Mesendoderm (in vitro differentiated cells): ENCODE measurements at regions not wholly inside any gene's neighbourhood (a gene's known extent, or its start where the extent isn't known, plus 50 kb on each side); places are given as distances from the start of the nearest gene placed in this dataset.

ENCODE experiments used
- DNase-seq: peaks from one replicate; pipeline ENCODE4 v3.0.0; 2013
- H2AK5ac ChIP-seq: 2 replicates; pipeline ENCODE4 v1.6.1; 2013; ENCODE audit warnings: low read length, inconsistent platforms
- H2BK120ac ChIP-seq: 2 replicates; pipeline ENCODE4 v1.6.1; 2013; ENCODE audit warnings: low read depth, mild to moderate bottlenecking, low read length, moderate library complexity, mixed read lengths
- H2BK15ac ChIP-seq: replicated peaks from 2 replicates; pipeline ENCODE4 v1.6.1; 2013; ENCODE audit warnings: low read depth, mild to moderate bottlenecking, moderate library complexity
- H2BK5ac ChIP-seq: 2 replicates; pipeline ENCODE4 v1.6.1; 2013; ENCODE audit warnings: low read length, inconsistent platforms
- H3K18ac ChIP-seq: 2 replicates; pipeline ENCODE4 v1.6.1; 2013; ENCODE audit warnings: mild to moderate bottlenecking, low read length, mixed read lengths
- H3K23ac ChIP-seq: one replicate; pipeline ENCODE4 v1.6.1; 2013; ENCODE audit warnings: low read length
- H3K27ac ChIP-seq: 2 replicates; pipeline ENCODE4 v1.5.1; 2013; ENCODE audit warnings: low read depth, mild to moderate bottlenecking, inconsistent platforms, low read length, moderate library complexity
- H3K27me3 ChIP-seq: 2 replicates; pipeline ENCODE4 v1.6.1; 2013; ENCODE audit warnings: low read length, control low read depth, mild to moderate bottlenecking, inconsistent platforms; ENCODE audit not compliant: insufficient read depth, poor library complexity
- H3K36me3 ChIP-seq: 2 replicates; pipeline ENCODE4 v1.6.1; 2013; ENCODE audit warnings: low read length, inconsistent platforms; ENCODE audit not compliant: control insufficient read depth, insufficient read depth
- H3K4ac ChIP-seq: one replicate; pipeline ENCODE4 v1.6.1; 2013; ENCODE audit warnings: low read depth, mild to moderate bottlenecking, low read length, moderate library complexity
- H3K4me1 ChIP-seq: 2 replicates; pipeline ENCODE4 v1.6.1; 2013; ENCODE audit warnings: low read depth, low read length, inconsistent platforms; ENCODE audit not compliant: control insufficient read depth
- H3K4me2 ChIP-seq: 2 replicates; pipeline ENCODE4 v1.6.1; 2013; ENCODE audit warnings: low read length
- H3K4me3 ChIP-seq: 2 replicates; pipeline ENCODE4 v1.5.1; 2013; ENCODE audit warnings: mild to moderate bottlenecking, low read length
- H3K56ac ChIP-seq: one replicate; pipeline ENCODE4 v1.6.1; 2013; ENCODE audit warnings: low read length
- H3K79me1 ChIP-seq: 2 replicates; pipeline ENCODE4 v1.6.1; 2013; ENCODE audit warnings: low read length, inconsistent platforms
- H3K79me2 ChIP-seq: 2 replicates; pipeline ENCODE4 v1.6.1; 2013; ENCODE audit warnings: mild to moderate bottlenecking, low read length; ENCODE audit not compliant: control insufficient read depth, insufficient read depth
- H3K9ac ChIP-seq: 2 replicates; pipeline ENCODE4 v1.6.1; 2013; ENCODE audit warnings: low read length, inconsistent platforms
- H4K5ac ChIP-seq: one replicate; pipeline ENCODE4 v1.6.1; 2013; ENCODE audit warnings: low read length
- H4K8ac ChIP-seq: one replicate; pipeline ENCODE4 v1.6.1; 2013; ENCODE audit warnings: low read depth, mild to moderate bottlenecking, control low read depth, low read length, moderate library complexity
- WGBS: extraction: QIAGEN DNeasy Blood & Tissue Kit; methylation state at CpG from one replicate; pipeline ENCODE4 v1.1.7; 2013; ENCODE audit warnings: low lambda C conversion rate, missing lambda C conversion rate; ENCODE audit not compliant: insufficient coverage; ENCODE audit errors: extremely low coverage; 5-methylcytosine and 5-hydroxymethylcytosine counted together

DNA sequence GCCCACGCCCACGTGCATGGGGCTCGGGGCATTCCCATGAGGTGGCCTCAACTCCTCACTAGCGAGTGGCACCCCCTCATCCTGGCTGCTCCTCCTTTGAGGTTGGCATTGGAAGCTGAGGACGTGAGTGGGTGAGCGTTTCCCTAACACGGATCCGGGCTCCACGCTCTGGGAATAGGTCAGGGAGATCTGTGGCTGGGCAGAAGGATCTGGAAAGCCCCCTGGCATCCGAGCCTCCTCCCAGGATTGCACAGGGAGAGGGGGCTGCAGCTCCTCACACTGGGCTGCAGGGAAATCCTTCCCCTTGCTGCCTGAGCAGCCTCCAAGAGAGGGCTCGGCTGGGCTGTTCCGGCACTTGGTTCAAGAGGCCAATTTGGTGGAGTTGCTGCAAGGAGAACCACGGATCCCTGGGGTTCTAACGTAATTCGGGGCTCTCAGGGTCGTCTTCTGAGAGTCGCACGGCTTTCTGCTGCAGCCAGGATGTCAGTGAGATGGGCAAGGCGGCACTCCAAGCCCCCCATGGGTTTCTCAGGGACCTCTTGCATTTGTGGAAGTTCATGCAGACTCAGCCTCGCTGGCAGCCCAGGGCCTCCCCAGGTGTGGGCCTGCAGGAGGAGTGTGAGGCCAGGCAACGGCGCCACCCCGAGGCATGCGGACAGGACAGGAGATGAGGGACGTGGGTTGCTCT is 1119.0 kb downstream of the BRD1 start:
- no peak overlapping the region for H4K8ac ChIP-seq
- no peak overlapping the region for H2BK15ac ChIP-seq
- no peaks in the 10 kb centered on the region for H3K36me3 ChIP-seq
- no peak overlapping the region for H2BK120ac ChIP-seq
- DNase-seq = no peak
- H3K18ac ChIP-seq = no peak overlapping the region
- no peaks in the 10 kb centered on the region for H3K4me1 ChIP-seq
- no peak overlapping the region for H3K23ac ChIP-seq
- H3K4me3 ChIP-seq = no peak overlapping the region
- H3K4ac ChIP-seq = no peak overlapping the region
- no peaks in the 10 kb centered on the region for H3K27me3 ChIP-seq
- no peaks in the 10 kb centered on the region for H3K79me2 ChIP-seq
- no peak overlapping the region for H3K56ac ChIP-seq
- H4K5ac ChIP-seq = no peak overlapping the region
- no peak overlapping the region for H2BK5ac ChIP-seq
- H3K4me2 ChIP-seq = no peak overlapping the region
- H2AK5ac ChIP-seq = no peak overlapping the region
- H3K27ac ChIP-seq = no peak overlapping the region
- no CpG with 5 or more reads among the region's 25 CpGs for WGBS
- H3K9ac ChIP-seq = no peak overlapping the region
- no peaks in the 10 kb centered on the region for H3K79me1 ChIP-seq

DNA sequence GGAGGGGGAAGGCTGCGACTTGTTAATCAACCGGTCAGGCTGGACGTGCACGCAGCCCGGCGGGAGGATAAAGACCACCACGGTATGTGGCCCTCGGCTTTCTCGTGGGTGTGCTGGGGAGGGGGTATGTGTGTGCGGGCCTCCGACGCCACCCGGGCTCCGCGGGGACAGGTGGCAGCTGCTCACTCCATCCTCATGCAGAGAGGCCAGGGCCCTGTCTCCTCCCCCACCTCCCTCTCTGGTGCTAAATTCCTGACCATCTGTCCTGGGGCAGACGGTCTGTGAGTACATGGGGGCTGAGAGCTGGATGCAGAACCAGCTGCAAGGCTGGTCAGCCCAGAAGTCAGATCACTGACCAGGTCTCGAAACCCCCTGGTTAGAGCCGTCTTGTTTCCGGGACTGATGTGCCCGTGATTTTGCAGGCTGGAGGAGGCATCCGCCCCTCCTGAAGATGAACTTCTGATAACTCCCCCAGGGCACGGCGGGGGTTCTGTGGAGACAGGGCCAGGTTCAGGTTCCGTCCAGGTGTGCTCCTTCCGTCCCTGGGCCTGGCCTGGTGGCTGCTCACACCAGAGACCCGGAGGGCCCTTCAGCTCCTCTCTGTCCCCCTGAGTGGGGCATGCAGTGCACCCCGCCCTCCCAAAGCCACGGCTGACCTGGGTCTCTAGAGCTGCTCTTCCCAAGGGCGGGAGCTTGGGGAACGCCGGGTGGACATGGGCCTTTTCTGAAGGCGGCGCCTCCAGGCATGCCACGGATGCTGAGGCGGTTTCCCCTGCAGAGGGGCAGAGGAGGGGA is 1119.7 kb downstream of the BRD1 start:
- H2BK15ac ChIP-seq = no peak overlapping the region
- H2BK5ac ChIP-seq = no peak overlapping the region
- no peak overlapping the region for H2AK5ac ChIP-seq
- H3K18ac ChIP-seq = no peak overlapping the region
- H3K23ac ChIP-seq = no peak overlapping the region
- H3K36me3 ChIP-seq = no peaks in the 10 kb centered on the region
- no peak overlapping the region for H3K9ac ChIP-seq
- no peaks in the 10 kb centered on the region for H3K27me3 ChIP-seq
- H3K56ac ChIP-seq = no peak overlapping the region
- H4K5ac ChIP-seq = no peak overlapping the region
- no peaks in the 10 kb centered on the region for H3K4me1 ChIP-seq
- no peak overlapping the region for H4K8ac ChIP-seq
- H3K4me2 ChIP-seq = no peak overlapping the region
- H3K79me2 ChIP-seq = no peaks in the 10 kb centered on the region
- WGBS = no CpG with 5 or more reads among the region's 35 CpGs
- no peak for DNase-seq
- no peak overlapping the region for H3K4me3 ChIP-seq
- H3K4ac ChIP-seq = no peak overlapping the region
- no peaks in the 10 kb centered on the region for H3K79me1 ChIP-seq
- H2BK120ac ChIP-seq = no peak overlapping the region
- no peak overlapping the region for H3K27ac ChIP-seq

DNA sequence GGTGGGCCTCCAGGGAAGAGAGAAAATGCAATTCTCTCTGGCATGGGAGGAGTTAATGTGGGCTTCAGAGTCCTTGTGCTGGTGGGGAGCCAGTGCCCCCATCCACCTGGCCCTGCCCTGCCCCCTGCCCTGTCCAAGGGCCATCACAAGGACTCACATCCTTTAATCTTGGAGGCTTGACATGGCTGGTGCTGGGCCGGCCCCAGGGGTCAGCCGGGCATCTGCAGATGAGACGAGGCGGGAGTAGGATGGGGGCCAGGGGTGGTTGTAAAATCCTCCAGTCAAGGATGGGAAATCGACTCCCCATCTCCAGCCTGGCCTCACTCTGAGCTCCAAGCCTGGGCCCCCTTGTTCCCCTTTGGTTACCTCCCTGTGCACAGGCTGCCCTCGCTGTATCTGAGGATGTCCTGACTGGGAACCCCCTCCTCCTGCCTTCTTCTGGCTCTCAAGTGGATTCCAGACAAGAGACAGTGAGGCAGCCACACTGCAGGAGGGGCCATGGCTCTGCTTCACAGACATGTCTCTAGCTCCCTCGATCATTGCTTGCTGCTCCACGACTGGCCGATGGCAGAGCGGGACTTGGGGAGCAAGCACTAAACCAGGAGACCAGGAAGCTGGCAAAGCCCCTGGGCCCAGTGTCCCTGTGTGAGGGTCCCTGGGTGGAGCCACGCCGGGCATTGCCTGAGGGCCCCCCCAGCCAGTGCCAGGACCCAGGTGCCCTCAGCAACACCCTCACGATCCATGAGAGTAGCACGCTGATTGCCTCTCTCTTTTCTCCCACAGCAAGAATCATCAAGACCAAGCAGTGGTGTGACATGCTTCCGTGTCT is 1120.5 kb downstream of the BRD1 start:
- Histone ChIP-seq H3K79me2 (no peaks in the 10 kb centered on the region), H3K27ac (no peak overlapping the region), H3K18ac (no peak overlapping the region), H3K4ac (no peak overlapping the region), H3K4me3 (no peak overlapping the region), H2BK5ac (no peak overlapping the region), H4K5ac (no peak overlapping the region), H3K27me3 (no peaks in the 10 kb centered on the region), H3K4me1 (no peaks in the 10 kb centered on the region), H3K79me1 (no peaks in the 10 kb centered on the region), H3K56ac (no peak overlapping the region), H3K9ac (no peak overlapping the region), H3K4me2 (no peak overlapping the region), H3K23ac (no peak overlapping the region), H4K8ac (no peak overlapping the region), H2AK5ac (no peak overlapping the region), H2BK15ac (no peak overlapping the region), H2BK120ac (no peak overlapping the region), H3K36me3 (no peaks in the 10 kb centered on the region)
- DNase-seq = no peak
- no CpG with 5 or more reads among the region's 15 CpGs for WGBS

DNA sequence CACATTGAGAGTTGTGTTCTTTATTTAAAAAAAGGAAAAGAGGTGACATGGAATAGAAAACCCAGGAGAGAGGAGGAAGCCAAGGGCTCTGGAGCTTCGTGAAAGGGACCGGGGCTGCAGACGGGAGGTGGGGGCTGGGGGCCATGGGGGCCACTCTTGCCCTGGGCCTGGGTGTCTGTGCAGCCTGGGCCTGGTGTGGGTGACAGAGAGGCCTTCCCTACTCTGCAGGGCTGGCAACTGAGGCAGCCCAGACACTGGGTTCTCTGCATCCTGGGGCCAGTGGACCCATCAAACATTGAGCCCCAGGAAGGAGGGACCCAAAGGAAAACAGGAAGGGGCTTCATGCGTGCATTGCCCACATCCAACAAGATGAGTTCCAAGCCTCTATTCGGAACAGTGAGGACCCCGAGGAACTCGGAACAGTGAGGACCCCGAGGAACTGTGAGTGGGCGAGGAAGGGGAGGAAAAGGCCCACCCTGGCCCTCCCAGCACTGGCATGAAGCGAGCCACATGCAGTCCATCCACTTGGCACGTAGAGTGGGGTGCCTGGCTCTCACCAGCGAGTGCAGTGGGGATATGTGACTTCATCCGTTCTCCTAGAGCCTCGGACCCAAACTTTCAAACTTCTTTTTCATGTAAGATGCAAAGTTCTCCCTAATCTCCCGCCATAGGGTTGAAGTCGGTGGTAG is 1121.6 kb downstream of the BRD1 start:
- H2BK120ac ChIP-seq = no peak overlapping the region
- no peak overlapping the region for H4K5ac ChIP-seq
- H3K27me3 ChIP-seq = no peaks in the 10 kb centered on the region
- no peak overlapping the region for H3K4ac ChIP-seq
- H3K56ac ChIP-seq = no peak overlapping the region
- no peak overlapping the region for H3K27ac ChIP-seq
- H3K4me2 ChIP-seq = no peak overlapping the region
- H3K9ac ChIP-seq = no peak overlapping the region
- no peaks in the 10 kb centered on the region for H3K79me2 ChIP-seq
- no peak overlapping the region for H3K18ac ChIP-seq
- no peak for DNase-seq
- no peaks in the 10 kb centered on the region for H3K36me3 ChIP-seq
- no peak overlapping the region for H4K8ac ChIP-seq
- no peak overlapping the region for H2AK5ac ChIP-seq
- H3K23ac ChIP-seq = no peak overlapping the region
- no peak overlapping the region for H2BK5ac ChIP-seq
- no peak overlapping the region for H2BK15ac ChIP-seq
- no CpG with 5 or more reads among the region's 16 CpGs for WGBS
- H3K4me1 ChIP-seq = no peaks in the 10 kb centered on the region
- H3K79me1 ChIP-seq = no peaks in the 10 kb centered on the region
- H3K4me3 ChIP-seq = no peak overlapping the region

DNA sequence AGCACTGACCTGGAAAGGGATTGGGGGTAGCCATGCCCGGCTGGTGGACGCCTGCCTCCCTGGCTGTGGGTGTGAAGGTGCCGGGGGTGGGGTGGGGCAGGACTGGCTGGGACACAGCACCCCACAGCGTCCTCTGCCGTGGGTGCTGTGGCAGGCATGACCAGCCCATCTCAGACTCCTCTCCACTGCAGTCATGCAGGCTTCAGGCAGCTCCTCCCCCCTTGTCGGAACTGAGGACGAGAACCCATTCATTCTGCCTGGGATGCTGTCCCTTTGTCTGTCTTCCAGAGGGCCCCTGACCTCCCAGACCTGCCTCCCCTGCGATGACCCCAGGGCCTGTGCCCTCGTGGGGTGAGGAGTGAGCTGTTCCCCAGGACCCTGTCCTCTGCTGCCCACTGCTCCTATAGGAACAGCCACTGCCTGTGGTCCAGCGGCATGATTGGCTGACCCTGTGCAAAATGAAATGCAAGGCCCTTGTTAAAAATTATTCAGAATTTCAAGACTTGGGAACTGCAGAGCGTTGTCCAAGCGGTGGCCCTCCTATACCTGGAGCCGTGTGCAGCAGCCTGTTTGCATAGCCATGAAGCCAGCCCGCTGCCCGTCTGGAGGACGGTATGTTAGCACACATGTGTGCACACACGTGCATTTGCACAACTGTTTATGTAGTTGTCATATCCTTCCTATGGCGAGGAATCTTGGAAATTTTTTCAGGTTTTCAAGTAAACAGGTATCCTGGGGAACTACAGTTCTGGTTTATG is 1122.3 kb downstream of the BRD1 start:
- Histone ChIP-seq H2BK5ac (no peak overlapping the region), H3K56ac (no peak overlapping the region), H3K27me3 (no peaks in the 10 kb centered on the region), H3K4ac (no peak overlapping the region), H3K18ac (no peak overlapping the region), H2AK5ac (no peak overlapping the region), H4K5ac (no peak overlapping the region), H3K4me1 (no peaks in the 10 kb centered on the region), H3K4me3 (no peak overlapping the region), H3K27ac (no peak overlapping the region), H4K8ac (no peak overlapping the region), H3K9ac (no peak overlapping the region), H3K4me2 (no peak overlapping the region), H3K79me2 (no peaks in the 10 kb centered on the region), H3K36me3 (no peaks in the 10 kb centered on the region), H2BK15ac (no peak overlapping the region), H3K79me1 (no peaks in the 10 kb centered on the region), H2BK120ac (no peak overlapping the region), H3K23ac (no peak overlapping the region)
- WGBS = no CpG with 5 or more reads among the region's 18 CpGs
- DNase-seq = no peak
